A673 (cell line): ENCODE measurements at regions not wholly inside any gene's neighbourhood (a gene's known extent, or its start where the extent isn't known, plus 50 kb on each side); places are given as distances from the start of the nearest gene placed in this dataset.

Experiments used
- EZH2 ChIP-seq: fragments of 200-600 bp; sonication (generic); IDR thresholded peaks from 2 replicates; pipeline ENCODE4 v1.6.1; 2017; ENCODE audit warnings: borderline replicate concordance, low read depth, mild to moderate bottlenecking, mixed read lengths, antibody characterized with exemption, low read length; ENCODE audit not compliant: poor library complexity, severe bottlenecking
- TF ChIP-seq, protein P1 (sequence below): fragments of 300-800, 200-600 bp; sonication (generic); conservative IDR thresholded peaks from 2 replicates; pipeline ENCODE4 v1.5.1; 2017; ENCODE audit warnings: low read depth, mild to moderate bottlenecking, antibody characterized with exemption, low read length, moderate library complexity, mixed read lengths

DNA sequence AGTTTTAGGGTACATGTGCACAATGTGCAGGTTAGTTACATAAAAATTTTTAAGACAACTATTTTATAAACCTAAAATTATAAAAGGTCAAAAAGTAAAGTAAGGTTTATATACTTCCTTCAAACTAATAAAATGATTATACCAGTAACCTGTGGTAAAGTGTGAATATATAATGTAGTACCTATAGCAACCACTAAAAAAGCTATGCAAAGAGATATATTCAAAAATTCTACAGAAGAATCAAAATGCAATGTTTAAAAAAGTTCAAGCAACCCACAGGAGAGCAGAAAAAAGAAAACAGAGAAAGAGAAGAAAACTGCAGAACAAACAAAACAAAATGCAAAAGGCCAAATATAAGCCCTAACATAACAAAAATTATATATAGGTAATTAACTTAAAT is 379.5 kb upstream of the GALNTL6 start:
- TF ChIP-seq, protein P1, sequence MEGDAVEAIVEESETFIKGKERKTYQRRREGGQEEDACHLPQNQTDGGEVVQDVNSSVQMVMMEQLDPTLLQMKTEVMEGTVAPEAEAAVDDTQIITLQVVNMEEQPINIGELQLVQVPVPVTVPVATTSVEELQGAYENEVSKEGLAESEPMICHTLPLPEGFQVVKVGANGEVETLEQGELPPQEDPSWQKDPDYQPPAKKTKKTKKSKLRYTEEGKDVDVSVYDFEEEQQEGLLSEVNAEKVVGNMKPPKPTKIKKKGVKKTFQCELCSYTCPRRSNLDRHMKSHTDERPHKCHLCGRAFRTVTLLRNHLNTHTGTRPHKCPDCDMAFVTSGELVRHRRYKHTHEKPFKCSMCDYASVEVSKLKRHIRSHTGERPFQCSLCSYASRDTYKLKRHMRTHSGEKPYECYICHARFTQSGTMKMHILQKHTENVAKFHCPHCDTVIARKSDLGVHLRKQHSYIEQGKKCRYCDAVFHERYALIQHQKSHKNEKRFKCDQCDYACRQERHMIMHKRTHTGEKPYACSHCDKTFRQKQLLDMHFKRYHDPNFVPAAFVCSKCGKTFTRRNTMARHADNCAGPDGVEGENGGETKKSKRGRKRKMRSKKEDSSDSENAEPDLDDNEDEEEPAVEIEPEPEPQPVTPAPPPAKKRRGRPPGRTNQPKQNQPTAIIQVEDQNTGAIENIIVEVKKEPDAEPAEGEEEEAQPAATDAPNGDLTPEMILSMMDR, result no peak
- no peak for TF ChIP-seq EZH2
